ENCODE measurements at regions not wholly inside any gene's neighbourhood (a gene's known extent, or its start where the extent isn't known, plus 50 kb on each side); places are given as distances from the start of the nearest gene placed in this dataset.

DNA sequence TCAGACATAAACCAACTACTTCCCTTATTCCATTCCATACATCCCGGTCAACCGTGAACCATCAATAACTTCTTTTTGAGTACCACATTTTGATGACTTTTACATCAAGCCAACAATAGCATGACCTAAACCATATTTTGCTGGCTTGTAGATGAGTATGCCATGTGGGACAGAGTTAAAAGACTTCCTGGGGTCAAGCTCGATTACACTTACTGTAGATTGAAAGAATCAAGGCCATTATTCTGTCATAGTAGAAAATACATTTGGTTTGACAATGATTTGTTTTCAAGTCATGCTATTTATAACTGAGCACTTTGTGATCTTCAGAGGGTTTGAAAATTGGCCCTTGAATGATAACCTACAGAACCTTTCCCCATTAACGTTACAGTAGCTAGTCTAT, 1086.9 kb upstream of the PCDH20 start:
- no peak overlapping the region for H3K4me3 ChIP-seq (ENCODE audit: low read depth, low read length)
- TF ChIP-seq, protein P1, sequence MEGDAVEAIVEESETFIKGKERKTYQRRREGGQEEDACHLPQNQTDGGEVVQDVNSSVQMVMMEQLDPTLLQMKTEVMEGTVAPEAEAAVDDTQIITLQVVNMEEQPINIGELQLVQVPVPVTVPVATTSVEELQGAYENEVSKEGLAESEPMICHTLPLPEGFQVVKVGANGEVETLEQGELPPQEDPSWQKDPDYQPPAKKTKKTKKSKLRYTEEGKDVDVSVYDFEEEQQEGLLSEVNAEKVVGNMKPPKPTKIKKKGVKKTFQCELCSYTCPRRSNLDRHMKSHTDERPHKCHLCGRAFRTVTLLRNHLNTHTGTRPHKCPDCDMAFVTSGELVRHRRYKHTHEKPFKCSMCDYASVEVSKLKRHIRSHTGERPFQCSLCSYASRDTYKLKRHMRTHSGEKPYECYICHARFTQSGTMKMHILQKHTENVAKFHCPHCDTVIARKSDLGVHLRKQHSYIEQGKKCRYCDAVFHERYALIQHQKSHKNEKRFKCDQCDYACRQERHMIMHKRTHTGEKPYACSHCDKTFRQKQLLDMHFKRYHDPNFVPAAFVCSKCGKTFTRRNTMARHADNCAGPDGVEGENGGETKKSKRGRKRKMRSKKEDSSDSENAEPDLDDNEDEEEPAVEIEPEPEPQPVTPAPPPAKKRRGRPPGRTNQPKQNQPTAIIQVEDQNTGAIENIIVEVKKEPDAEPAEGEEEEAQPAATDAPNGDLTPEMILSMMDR (IDR thresholded peaks at IDR 0.05; ENCODE audit: borderline replicate concordance, insufficient read depth, low read depth, low read length), result no peak

DNA sequence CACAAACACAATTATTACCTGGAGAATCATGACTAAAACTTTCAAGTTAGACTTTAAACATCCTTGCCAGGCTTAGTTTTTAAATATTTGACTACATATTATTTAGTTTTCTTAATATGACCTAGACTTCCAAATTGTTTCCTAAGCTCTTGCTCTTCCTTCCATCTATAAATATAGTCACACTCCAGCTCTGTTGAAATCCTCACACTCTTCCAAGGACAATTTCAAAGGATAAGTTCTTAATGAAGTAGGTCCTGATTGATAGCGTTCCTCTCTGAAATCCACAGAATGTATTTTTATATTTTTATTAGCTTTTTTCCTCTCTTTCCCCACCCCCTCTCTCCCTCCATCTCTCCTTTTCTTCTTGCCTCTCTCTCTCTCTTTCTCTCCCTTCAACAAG, 1074.1 kb upstream of the PCDH20 start:
- TF ChIP-seq, protein P1 (IDR thresholded peaks at IDR 0.05; ENCODE audit: borderline replicate concordance, insufficient read depth, low read depth, low read length), result no peak
- H3K4me3 ChIP-seq (ENCODE audit: low read depth, low read length), result no peak overlapping the region

DNA sequence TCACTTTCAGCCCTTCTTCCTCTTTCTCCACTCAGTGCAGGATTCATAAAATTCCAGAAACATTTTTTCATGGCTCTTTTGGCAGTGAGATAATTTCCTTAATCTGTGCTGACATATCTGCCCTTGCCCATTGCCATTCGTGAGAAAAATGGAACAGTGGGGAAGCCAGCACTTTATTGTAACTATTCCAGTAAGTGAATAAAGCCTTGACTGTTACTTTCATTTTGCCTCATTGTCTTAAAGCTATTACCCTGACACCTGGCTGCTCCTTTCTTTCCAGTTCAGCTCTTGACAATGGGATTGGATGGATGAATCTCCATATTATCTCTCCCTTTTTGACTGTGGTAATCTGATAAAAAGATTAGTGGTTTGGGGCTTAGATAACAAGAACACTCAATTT, 1068.1 kb upstream of the PCDH20 start:
- TF ChIP-seq, protein P1 (IDR thresholded peaks at IDR 0.05; ENCODE audit: borderline replicate concordance, insufficient read depth, low read depth, low read length), result no peak
- no peak overlapping the region for H3K4me3 ChIP-seq (ENCODE audit: low read depth, low read length)

DNA sequence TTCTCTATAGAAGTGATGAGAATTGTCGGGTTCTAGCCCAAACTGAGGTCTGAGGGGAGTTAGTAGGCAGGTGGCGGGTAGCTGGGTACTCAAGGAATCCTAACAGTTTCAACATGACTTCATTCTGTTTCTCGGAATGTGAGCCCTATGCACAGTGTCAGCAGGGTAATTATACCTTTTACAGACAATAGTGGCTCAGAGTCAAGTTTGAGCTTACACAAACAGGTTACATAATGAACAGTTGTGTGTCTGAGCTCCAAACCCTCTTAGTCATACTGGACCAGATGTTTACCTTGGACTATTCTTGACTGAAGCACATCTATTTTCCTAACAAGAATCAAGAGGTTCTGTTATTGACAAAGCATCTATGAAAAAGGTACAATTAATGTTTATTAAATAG, 1066.7 kb upstream of the PCDH20 start:
- no peak overlapping the region for H3K4me3 ChIP-seq (ENCODE audit: low read depth, low read length)
- TF ChIP-seq, protein P1 (IDR thresholded peaks at IDR 0.05; ENCODE audit: borderline replicate concordance, insufficient read depth, low read depth, low read length), result no peak

DNA sequence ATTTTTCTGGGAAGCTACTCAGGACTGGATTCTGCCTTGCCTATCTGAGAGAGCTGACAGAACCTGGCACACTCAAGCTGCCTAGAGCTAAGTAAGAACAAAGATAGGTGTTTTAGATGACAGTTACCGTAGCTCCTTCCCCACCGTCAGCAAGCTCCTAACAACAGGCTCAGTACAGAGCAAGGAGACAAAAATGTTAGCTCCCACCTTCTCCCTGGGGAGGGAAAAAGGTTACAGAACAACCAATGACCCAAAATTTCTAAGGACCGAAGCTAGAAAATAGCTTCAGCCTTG, 1058.2 kb upstream of the PCDH20 start:
- TF ChIP-seq, protein P1 (IDR thresholded peaks at IDR 0.05; ENCODE audit: borderline replicate concordance, insufficient read depth, low read depth, low read length), result no peak
- H3K4me3 ChIP-seq (ENCODE audit: low read depth, low read length), result no peak overlapping the region

DNA sequence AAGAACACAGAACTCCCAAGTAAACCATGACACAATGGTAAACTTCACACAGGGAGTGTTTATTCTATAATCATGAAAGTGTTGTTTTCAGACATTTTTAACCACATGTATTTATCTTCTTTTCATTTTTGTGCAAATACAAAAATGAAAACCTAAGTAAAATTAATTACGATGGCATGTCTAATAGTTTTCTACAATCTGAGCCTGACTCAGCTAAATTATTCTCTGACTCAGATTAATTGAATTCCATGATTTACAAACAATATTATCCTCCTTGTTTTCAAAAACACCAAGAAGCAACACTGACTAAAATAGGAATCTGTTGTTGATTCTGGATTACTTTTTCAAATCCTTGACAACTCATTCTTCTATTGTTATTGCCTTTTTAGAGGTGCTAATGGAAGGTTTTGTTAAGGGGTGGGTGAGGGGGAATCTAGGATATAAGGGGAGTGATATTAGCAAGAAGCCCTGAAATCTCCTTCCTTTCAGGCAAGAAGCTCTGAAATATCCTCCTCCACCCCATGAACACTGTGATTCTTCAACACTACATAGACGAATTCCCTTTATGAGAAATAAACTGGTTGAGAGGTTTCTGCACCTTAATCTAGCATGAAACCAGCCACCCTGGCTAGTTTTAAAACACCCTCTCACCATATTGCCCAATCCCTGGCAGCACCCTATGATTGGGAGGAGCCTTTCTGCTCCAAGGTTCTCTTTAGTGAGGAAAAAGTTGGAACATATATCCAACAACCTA, 1057.7 kb upstream of the PCDH20 start:
- TF ChIP-seq, protein P1 (IDR thresholded peaks at IDR 0.05; ENCODE audit: borderline replicate concordance, insufficient read depth, low read depth, low read length), result no peak
- no peak overlapping the region for H3K4me3 ChIP-seq (ENCODE audit: low read depth, low read length)

DNA sequence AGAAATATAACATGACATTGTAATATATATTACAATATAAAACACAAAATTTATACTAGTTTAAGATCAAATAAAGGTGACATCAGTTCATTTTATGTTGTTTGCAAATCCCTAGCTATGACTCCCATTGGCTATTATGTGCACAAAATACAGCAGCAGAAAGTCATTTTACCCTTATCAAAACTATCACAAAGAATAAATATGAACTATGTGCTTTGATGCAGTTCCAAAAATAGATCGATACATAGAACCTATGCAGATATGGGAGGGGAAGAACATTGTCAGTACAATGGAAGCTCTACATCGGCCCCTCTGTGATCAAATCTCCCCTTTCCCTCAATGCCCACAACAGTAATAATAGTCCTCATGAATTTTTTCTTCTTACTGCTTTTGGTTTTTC, 1038.1 kb upstream of the PCDH20 start:
- H3K4me3 ChIP-seq (ENCODE audit: low read depth, low read length), result no peak overlapping the region
- TF ChIP-seq, protein P1 (IDR thresholded peaks at IDR 0.05; ENCODE audit: borderline replicate concordance, insufficient read depth, low read depth, low read length), result no peak
